Renal cortical epithelial cell (primary cell): ENCODE measurements at regions not wholly inside any gene's neighbourhood (a gene's known extent, or its start where the extent isn't known, plus 50 kb on each side); places are given as distances from the start of the nearest gene placed in this dataset.

ENCODE experiments used
- DNase-seq: peaks from one replicate; pipeline ENCODE4 v3.0.0-alpha.2; 2011; ENCODE audit warnings: low read depth

- DNase-seq, result no peak
Measured at GRCh38 chr22:48661984-48662383, 1165.7 kb downstream of the BRD1 start.

GRCh38 chr22:48660790-48661740 is 1166.6 kb downstream of the BRD1 start:
- no peak for DNase-seq

GRCh38 chr22:48660104-48660789 is 1167.4 kb downstream of the BRD1 start:
- no peak for DNase-seq

GRCh38 chr22:48659404-48659996 is 1168.2 kb downstream of the BRD1 start:
- DNase-seq, result no peak

- no peak for DNase-seq
Measured at GRCh38 chr22:48658871-48659270, 1168.8 kb downstream of the BRD1 start.

- DNase-seq, result no peak
Measured at GRCh38 chr22:48658246-48658645, 1169.4 kb downstream of the BRD1 start.

- no peak for DNase-seq
Measured at GRCh38 chr22:48654492-48654891, 1173.2 kb downstream of the BRD1 start.

GRCh38 chr22:48653929-48654328 is 1173.7 kb downstream of the BRD1 start:
- no peak for DNase-seq

- DNase-seq, result no peak
Measured at GRCh38 chr22:48653306-48653705, 1174.4 kb downstream of the BRD1 start.

GRCh38 chr22:48652796-48653195 is 1174.9 kb downstream of the BRD1 start:
- DNase-seq, result no peak

GRCh38 chr22:48651981-48652538 is 1175.6 kb downstream of the BRD1 start:
- no peak for DNase-seq

- no peak for DNase-seq
Measured at GRCh38 chr22:48651036-48651890, 1176.4 kb downstream of the BRD1 start.

GRCh38 chr22:48650323-48651035 is 1177.2 kb downstream of the BRD1 start:
- DNase-seq, result no peak

- no peak for DNase-seq
Measured at GRCh38 chr22:48649466-48649865, 1178.2 kb downstream of the BRD1 start.

- no peak for DNase-seq
Measured at GRCh38 chr22:48649031-48649430, 1178.6 kb downstream of the BRD1 start.

- DNase-seq, result no peak
Measured at GRCh38 chr22:48647606-48648515, 1179.8 kb downstream of the BRD1 start.

GRCh38 chr22:48647051-48647450 is 1180.6 kb downstream of the BRD1 start:
- no peak for DNase-seq

- DNase-seq, result no peak
Measured at GRCh38 chr22:48646216-48646925, 1181.3 kb downstream of the BRD1 start.

- DNase-seq, result no peak
Measured at GRCh38 chr22:48645766-48646165, 1181.9 kb downstream of the BRD1 start.
